Left lung (tissue), 4 donors: ENCODE measurements at regions not wholly inside any gene's neighbourhood (a gene's known extent, or its start where the extent isn't known, plus 50 kb on each side); places are given as distances from the start of the nearest gene placed in this dataset.

Experiments
- ATAC-seq: fragments of 200-7000 bp; cut with Tn5 transposase; one replicate; pipeline ENCODE4 v1.9.1; 2020; ENCODE audit warnings: moderate library complexity
- DNase-seq, 4 donors: peaks; one replicate each; pipeline ENCODE4 v3.0.0-alpha.2; 2013 to 2020
- H3K27ac ChIP-seq, 2 donors: fragments of 200-600 bp; sonication (generic) in 1 of 2; one replicate each; pipeline versions ENCODE4 v1.5.0 to v1.8.0; 2020 to 2021
- H3K27me3 ChIP-seq, 2 donors: fragments of 200-600 bp; sonication (generic) in 1 of 2; one replicate each; pipeline versions ENCODE4 v1.5.0 to v1.8.0; 2020 to 2021
- H3K36me3 ChIP-seq, 2 donors: fragments of 200-600 bp; sonication (generic) in 1 of 2; one replicate each; pipeline versions ENCODE4 v1.5.0 to v1.8.0; 2020 to 2021
- H3K4me1 ChIP-seq, 2 donors: fragments of 200-600 bp; one replicate each; pipeline ENCODE4 v1.8.0; 2021
- H3K4me3 ChIP-seq, 2 donors: fragments of 200-600 bp; sonication (generic) in 1 of 2; one replicate each; pipeline versions ENCODE4 v1.5.0 to v1.8.0; 2020 to 2021; ENCODE audit warnings: mild to moderate bottlenecking in 1 of 2
- H3K9me3 ChIP-seq, 2 donors: fragments of 200-600 bp; sonication (generic) in 1 of 2; one replicate each; pipeline versions ENCODE4 v1.5.0 to v1.8.0; 2020 to 2021
- CTCF ChIP-seq, 2 donors: fragments of 200-600 bp; sonication (generic) in 1 of 2; IDR thresholded peaks; one replicate each; pipeline versions ENCODE4 v1.5.0 to v1.8.0; 2021; ENCODE audit warnings: antibody characterized with exemption in 2 of 2
- intact Hi-C, 2 donors: fragments of 100-400 bp; cut with DNase I; formaldehyde crosslinking; loops; one replicate each; pipeline versions ENCODE4 v1.11.2 to v1.14.2; 2022
- donor health status: DM: no; HTN: yes; CAD: no.
- donor health status: DM: no; HTN: no; CAD: no.

GRCh38 chrX:130990723-130991122 is 67.4 kb upstream of the ARHGAP36 start:
- H3K4me3 ChIP-seq = no peak overlapping the region
- no peaks in the 10 kb centered on the region for H3K27me3 ChIP-seq
- no peak overlapping the region for H3K27ac ChIP-seq
- TF ChIP-seq CTCF (IDR thresholded peaks at IDR 0.05) = no peak
- no peaks in the 10 kb centered on the region for H3K9me3 ChIP-seq
- H3K4me1 ChIP-seq = no peaks in the 10 kb centered on the region
- no peak for ATAC-seq
- no peaks in the 10 kb centered on the region for H3K36me3 ChIP-seq
- intact Hi-C loops = no loop called here
- DNase-seq = no peak

GRCh38 chrX:130994671-130995070 is 63.5 kb upstream of the ARHGAP36 start:
- DNase-seq = peak in 2 of 4 donors; percentile 4 to 24
- H3K27me3 ChIP-seq = no peaks in the 10 kb centered on the region
- intact Hi-C loops = no loop called here
- peak in 1 of 2 donors; percentile 19 for TF ChIP-seq CTCF (IDR thresholded peaks at IDR 0.05)
- ATAC-seq = peak; percentile 24
- H3K27ac ChIP-seq = no peak overlapping the region
- no peaks in the 10 kb centered on the region for H3K9me3 ChIP-seq
- H3K4me3 ChIP-seq = no peak overlapping the region
- no peaks in the 10 kb centered on the region for H3K4me1 ChIP-seq
- H3K36me3 ChIP-seq = no peaks in the 10 kb centered on the region

GRCh38 chrX:130995439-130995838 is 62.7 kb upstream of the ARHGAP36 start:
- intact Hi-C loops = no loop called here
- Histone ChIP-seq H3K9me3 (no peaks in the 10 kb centered on the region), H3K4me1 (no peaks in the 10 kb centered on the region), H3K27ac (no peak overlapping the region), H3K4me3 (no peak overlapping the region), H3K27me3 (no peaks in the 10 kb centered on the region), H3K36me3 (no peaks in the 10 kb centered on the region)
- no peak for TF ChIP-seq CTCF (IDR thresholded peaks at IDR 0.05)
- ATAC-seq = no peak
- no peak for DNase-seq

- intact Hi-C loops = no loop called here
- H3K4me1 ChIP-seq = no peaks in the 10 kb centered on the region
- ATAC-seq (no peak), DNase-seq (no peak)
- H3K9me3 ChIP-seq = no peaks in the 10 kb centered on the region
- H3K4me3 ChIP-seq = no peak overlapping the region
- TF ChIP-seq CTCF (IDR thresholded peaks at IDR 0.05) = no peak
- no peaks in the 10 kb centered on the region for H3K27me3 ChIP-seq
- H3K36me3 ChIP-seq = no peaks in the 10 kb centered on the region
- H3K27ac ChIP-seq = no peak overlapping the region
These were observed 60.8 kb upstream of the ARHGAP36 start for GRCh38 chrX:130997314-130997713.

- Histone ChIP-seq H3K4me1 (no peaks in the 10 kb centered on the region), H3K27ac (no peak overlapping the region), H3K36me3 (no peaks in the 10 kb centered on the region), H3K4me3 (no peak overlapping the region), H3K27me3 (no peaks in the 10 kb centered on the region), H3K9me3 (no peaks in the 10 kb centered on the region)
- no peak for TF ChIP-seq CTCF (IDR thresholded peaks at IDR 0.05)
- no peak for DNase-seq
- no peak for ATAC-seq
- intact Hi-C loops = no loop called here
These were observed 58.8 kb upstream of the ARHGAP36 start for GRCh38 chrX:130999360-130999759.
